HG02571 (cell line): ENCODE measurements at regions not wholly inside any gene's neighbourhood (a gene's known extent, or its start where the extent isn't known, plus 50 kb on each side); places are given as distances from the start of the nearest gene placed in this dataset.

Source experiments
- ATAC-seq: cut with Tn5 transposase; IDR thresholded peaks from one replicate; pipeline ENCODE4 v1.9.1; 2021; ENCODE audit warnings: mild to moderate bottlenecking, moderate library complexity; ENCODE audit not compliant: unreplicated experiment

DNA sequence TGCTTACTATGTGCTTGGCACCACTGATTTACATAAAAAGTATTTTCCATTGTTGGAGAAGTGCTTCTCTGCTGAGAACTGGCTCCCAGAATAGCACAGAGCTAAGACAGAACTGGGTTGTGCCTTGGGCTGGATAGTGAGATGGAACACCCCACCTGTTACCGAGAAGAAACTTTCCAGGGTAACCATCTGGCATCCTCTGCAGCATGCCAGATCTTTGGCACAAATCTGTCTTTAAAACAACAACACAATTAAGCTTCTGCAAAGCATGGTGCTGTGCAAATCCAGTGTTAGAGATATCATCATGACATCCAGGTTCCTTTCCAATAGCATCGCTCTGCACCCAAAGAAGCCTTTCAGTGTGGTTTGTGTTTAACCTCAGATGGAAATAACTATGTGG lies 202.5 kb upstream of the RFC3 start:
- ATAC-seq, result no peak

DNA sequence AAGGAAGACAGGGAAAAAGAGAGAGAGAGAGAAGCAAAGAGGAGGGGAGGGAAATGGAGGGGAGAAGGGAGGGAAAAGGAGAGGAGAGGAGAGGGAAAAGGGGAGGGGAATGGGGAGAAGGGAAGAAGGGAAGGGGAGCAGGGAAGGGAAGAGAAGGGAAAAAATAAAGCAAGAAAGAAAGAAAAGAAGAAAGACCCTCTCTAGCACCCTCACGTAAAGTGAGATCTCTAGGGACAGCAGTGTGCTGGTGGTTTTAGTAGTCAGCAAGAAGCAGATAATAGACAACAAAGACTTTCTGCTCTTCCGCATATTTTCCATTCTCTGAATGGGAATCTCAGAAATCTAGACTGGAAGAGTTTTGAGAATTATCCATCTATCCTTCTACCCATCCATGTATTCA lies 201.8 kb upstream of the RFC3 start:
- ATAC-seq, result no peak

DNA sequence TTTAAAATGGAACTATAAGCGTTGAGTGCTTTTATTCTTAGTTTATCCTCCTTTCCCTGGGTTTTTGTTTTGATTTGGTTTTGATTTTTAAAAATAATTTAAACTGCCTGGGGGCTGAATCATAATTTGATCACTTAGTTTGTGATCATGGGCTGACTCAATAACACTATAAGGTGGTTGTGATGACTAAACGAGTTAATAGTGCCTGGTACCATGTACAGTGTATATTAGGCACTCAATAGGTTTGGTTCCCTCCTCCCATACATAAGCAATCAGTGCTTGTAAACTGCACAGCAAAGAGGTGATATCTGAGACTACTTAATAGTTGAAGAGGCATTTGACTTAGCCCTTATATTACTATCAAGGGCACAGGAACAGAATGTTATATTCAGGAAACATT lies 200.9 kb upstream of the RFC3 start:
- ATAC-seq, result no peak

DNA sequence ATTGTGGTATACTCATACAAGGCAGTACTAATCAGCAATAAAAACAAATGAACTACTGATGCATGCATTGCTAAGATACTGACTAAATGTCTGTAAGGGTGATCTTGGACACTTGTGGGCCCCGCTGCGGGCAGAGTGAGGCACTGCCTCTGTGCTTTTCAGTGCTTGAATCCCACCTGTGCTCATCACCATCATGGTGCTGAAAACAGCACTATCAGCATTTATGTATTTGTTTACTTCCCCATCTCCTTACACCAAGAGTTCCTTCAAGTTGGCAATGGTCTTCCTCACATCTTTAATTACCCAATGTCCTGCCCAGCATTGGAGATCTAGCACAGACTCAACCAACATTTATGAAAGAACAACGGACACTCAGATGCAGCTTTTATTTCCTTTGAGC lies 193.7 kb upstream of the RFC3 start:
- no peak for ATAC-seq

DNA sequence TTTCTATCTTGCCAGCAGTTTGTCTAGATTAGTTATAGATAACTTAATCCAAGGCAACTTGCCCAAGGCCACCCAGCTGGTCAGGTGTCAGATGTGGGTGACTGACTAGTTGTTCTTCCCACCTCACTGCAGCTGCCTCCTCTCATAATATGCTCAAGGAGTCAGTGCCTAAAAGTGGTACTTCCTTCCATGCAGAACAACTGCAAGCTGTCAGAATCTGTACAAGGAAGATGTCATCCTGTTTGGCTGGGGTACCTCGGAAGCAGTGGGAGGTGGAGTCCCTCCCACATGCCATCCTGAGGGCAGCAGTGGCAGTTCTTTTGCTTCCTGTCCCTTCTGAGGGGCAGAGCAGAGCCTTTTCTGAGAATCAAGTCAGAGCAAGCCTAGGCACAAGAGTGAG lies 193.2 kb upstream of the RFC3 start:
- ATAC-seq, result no peak

DNA sequence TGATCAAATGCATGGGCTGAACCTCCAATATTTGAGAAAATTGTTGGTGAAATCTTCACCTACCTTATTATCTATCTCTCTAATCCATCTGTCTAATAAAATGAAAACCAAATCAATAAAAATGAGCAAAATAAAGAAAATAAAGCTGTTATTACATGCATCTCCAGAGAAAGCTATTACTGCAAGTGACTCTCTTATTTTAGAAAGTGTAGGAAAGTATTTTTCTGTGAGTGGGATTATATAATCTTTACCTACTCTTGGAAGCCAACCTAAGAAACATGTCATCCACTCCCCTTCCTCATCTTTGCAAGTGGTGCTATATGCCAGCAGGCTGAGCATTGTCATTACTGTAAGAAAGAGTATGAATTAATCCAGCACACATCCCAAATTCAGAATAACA lies 191.5 kb upstream of the RFC3 start:
- ATAC-seq, result no peak

DNA sequence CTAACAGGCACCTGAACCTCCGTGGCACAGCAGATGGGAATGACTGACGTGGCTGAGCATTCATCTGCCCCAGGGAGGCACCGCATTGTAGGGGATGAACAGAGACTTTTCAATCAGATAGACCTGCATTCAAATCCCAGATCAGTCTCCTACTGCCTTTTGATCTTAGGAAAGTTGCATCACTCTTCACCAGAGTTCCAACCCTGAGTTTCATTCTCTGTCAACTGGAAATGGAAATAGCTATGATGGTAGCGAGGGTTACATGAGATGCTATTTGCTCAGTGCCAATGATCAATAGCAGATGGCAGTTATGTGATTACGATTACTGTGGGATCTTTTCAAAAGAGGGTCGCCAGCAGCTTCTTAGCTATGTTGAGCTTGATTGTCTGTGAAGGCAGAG lies 189.3 kb upstream of the RFC3 start:
- ATAC-seq, result no peak

DNA sequence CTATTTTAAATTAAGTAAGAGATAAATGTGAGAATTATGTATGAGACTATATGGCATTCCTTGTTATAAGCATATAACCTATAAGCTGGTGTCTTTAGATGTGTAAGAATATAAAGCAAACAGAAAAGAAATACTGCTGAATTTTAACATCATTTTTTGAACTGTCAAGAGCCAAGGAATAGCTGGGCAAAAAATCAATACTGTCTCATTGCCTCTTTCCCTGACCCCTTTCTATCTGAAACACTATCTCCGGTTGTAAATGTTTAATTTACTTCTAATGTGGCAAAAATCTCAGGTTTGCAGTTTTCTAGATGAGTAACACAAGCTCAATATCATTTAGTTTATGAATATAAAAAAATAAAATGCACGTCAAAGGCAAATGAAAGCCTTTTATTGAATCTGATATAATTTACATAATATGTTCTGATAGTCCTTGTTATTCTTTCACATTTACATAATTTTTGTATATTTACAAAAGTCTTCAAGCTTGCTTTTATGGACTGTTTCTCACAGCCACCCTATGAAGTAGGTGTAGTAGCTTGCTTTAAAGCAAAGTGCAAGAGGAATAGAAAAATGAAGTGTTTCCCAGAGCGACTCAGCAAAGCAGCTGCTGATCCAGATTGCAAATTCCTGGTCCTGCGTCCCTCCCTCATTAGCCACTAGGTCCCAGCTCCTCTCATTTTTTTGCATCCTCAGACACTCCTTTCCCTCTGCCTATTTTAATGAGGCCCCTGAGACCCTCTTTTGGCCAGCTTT lies 188.2 kb upstream of the RFC3 start:
- ATAC-seq, result no peak

DNA sequence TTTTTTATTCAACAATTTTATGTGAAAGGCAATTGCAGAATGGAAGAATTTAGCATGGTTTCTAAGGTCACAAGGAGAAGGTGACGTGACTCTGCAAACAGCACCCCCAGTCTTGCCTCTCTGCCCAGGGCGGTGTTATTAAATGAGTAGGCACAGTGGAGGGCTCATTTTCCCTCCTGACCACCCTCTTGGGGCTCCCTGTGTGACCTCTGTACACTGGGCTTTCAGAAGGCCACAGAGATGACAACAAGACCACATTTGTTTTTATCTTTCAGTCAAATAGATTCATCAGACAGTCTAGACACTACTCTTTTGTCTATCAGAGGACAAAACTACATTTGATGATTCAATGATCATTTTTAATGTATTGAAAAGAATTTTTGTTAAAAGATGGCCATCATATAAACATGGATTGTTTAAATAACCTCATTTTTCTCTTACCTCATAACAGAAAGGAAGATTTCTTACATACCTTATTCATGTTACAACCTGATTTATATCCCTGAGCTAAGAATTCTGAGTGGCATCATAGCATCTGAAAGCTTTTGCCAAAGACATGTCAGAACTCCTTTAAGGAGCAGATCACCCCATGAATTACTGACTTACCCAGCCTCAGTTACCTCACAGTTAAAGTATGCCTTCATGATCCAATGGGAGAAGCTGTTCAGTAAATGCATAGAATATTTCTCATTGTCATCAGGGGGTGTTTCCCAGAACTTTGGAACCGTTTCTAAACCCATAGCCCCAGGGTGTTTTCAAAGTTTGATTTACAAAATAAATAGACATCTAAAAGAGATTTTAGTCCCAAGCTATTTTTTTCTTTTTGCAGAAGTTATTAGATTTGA lies 184.0 kb upstream of the RFC3 start:
- no peak for ATAC-seq

DNA sequence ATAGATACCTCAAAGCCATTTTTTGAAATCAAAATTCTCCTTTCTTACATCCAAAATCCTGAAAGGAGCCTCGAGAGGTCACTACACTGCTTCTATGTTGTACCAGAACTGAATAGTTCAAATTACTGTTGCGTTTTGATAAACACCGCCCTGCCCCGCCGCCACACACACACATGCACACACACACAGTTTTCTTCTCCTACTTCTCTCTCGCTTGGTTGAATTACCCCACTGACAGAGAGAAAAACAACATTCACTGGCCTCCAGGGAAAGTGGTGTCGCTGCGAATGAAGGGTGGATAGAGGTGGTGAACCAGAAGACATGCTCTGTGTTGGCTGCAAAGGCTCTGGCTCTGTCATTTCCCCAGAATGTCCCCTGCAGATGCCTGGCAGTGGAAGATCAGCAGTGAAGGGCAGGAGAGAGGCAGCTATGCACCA lies 183.4 kb upstream of the RFC3 start:
- ATAC-seq, result no peak

DNA sequence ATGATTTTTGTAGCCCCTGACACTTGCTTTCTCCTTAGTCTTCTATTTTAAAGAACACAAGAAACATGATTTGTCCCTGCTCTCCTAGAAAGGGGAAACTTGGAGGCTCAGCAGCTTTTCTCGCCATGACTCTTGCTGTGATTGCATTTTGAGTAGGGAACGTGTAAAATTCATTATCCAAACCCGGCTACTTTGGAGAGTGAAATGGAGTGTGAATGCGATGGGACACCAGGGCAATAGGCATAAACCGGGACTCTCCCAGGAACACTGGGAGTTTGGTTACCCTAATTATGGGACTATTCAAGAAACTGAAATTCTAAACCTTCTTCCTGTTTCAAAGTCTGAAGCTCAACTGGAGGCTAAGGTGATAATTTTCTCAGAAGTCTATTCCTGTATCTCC lies 181.7 kb upstream of the RFC3 start:
- ATAC-seq, result no peak

DNA sequence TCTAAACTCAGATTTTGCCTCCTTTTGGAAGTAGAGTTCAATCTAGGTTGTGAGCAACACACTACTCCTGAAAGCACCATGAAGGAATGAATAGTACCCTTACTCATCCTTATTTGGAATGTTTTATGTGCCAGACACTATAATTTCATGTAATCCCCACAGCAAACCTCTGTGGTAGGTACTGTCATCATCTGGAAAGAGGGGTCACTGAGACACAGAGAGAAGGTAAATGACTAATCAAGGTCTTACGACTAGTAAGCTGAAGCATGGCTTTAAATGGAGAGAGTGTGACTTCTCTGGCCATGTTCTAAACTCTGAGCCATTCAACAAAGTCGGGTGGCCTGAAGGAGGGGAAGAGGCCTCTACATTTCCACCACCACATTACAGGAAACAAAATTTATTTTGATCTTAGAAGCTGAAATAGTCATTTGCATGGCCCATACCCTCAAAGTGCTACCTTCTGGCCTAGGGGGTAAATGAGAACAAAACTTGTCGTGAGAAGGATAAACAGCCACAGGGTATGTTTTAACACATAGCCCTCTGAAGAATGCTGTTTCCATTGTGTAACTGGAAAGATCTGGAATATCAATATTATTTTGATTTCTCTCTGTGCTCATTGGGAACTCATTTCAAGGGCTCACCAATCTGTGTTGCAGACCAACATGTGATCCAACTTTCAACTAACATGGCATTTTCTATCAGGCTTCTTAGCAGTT lies 180.8 kb upstream of the RFC3 start:
- ATAC-seq, result no peak

DNA sequence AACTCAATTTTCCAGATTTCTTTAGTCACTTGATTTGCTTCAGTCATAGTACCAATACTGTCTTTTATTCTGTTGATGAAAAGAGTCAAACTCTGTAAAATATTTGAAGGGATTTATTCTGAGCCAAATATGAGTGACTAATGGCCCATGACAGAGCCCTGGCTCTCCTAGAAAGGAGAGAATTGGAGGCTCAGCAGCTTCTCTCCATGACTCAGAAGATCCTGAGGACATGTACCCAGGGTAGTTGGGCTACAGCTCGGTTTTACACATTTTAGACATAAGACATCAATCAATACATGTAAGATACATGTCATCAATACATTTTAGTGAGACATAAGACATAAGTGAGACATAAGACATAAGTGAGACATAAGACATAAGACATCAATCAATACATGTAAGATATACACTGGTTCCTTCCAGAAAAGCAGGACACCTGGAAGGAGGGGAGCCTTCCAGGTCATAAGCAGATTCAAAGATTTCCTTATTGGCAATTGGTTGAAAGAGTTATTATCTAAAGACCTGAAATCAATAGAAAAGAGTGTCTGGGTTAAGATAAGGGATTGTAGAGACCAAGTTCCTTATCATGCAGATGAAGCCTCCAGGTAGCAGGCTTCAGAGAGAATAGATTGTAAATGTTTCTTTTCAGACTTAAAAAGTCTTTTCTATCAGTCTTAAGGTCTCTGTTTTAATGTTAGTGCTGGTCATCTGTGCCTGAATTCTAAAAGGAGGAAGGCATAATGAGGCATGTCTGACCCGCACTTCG lies 179.8 kb upstream of the RFC3 start:
- ATAC-seq, result no peak

DNA sequence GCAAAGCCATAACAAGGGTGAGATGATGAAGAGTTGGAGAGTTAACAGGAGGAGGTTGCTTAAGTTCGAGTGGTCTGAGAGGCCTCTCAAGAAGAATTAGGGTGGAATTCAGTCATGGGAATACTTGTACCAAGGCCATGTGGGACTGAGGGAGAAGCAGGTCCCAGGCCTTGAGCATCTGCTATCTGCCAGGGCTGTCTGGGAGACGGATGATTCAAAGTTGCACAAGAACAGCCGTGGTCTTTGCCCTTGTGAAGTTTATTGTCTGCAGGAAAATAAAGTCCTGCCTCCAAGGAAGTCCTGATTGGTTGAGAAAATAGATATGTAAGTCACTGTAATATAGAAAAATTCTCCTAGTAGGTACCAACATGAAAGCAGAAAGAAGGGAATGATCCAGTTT lies 178.8 kb upstream of the RFC3 start:
- ATAC-seq, result no peak

DNA sequence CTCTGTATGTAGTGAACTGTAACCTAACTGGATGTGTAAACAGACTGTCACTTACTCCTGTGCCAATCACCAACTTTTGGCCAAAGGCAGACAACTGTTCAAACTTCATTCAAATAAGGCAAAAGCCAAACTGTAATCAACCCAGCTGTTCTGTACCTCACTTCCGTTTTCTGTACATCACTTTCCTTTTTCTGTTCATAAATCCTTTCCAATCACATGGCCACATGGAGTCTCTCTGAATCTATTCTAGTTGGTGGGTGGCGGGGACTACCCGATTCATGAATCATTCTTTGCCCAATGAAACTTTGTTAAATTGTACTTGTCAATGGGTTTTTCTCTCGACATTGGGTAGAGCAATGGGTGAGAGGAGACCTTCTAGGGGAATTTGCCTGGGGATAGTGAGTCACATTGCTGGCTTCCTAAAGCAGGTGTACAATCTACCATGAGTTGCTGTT lies 178.3 kb upstream of the RFC3 start:
- ATAC-seq, result peak; percentile 71

DNA sequence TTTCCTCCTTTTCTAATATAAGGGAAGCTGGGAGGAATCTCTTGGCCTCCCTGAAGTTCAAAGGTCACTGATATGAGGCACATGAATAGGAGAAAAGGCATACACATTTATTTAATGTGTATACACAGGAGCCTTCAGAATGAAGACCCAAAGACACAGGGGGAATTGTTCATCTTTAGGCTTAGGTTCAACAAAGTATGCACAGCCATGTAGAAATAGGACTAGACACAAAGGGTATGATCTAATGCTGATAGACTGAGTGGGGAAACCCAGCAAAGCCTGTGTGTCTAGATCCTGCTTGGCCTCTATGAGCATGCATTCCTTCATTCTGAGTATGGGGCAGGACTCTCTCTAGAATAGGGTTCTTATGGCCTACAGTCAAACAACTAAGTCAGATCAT lies 177.1 kb upstream of the RFC3 start:
- ATAC-seq, result no peak

DNA sequence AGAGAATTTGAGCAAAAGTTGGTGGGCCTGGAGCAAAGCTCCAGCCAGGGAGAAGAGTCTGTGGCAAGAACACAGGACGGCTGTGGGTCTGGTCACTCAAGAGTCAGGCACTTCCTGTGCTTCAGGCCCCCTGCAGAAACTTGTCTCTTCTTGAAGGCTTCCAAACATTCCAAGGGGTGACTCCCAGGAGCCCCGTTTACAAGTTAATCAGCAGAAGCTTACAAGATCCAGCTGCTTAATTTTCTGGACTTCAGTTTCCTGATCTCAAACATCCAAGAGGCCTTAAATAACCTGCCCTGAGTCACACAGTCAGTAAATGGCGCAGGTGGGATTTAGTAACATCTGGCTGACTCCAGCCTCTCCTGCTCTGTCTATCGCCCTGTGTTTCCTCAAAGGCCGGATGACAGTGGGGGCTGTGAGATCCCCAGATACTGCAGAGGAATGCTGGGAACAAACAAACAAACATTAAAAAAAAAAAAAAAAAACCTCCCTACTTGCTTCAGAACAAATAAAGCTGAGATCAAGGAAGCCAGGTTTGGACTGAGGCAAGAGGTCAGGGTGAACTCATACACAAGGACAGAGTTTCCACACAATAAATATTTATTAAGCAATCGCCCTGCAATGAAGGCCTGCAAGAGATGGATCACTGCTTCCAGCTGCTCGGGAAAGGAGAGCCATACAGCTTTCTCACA lies 175.4 kb upstream of the RFC3 start:
- ATAC-seq, result no peak

DNA sequence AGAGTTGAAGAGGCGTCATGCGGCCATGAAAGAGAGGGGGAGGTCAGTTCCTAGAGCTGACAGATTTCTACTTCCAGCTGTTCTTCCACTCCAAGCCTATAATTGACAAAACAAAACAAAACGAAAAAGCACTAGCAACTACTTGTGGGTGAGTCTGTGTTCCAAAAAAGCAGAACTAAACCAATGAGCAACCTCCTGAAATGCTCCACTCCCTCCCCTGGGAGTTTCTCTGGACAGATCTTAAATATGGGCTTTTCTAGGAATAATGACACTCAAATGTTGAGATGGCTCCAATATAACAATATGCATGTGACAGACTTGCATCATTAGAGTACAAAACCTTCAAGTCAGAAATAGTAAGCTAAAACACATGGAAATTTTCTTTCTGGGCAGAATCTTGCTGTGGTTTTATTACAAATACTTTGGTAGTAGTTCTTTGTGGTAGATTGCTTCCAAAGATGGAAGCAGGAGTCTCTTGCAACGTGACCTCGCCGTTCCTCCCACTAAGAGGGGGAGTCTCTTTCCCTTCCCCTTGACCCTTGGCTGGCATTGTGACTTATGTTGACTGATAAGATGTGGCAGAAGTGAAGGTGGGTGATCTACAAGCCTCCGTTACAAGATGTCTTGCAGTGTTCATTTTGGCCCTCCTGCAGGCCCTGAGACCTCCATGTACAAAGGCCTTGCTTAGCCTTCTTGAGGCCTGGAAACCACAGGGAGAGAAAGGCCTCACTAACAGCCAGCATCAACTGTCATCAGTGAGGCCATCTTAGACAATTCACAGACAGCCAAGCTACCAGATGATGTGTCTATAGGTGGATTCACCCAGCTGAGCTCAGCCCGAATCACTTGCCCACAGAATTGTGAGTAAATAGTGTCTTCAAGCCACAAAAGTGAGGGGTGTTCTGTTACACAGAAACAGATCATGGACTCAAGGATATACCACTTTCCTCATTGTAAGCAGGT lies 173.1 kb upstream of the RFC3 start:
- ATAC-seq, result no peak
